GM12878 (cell line): ENCODE measurements at regions not wholly inside any gene's neighbourhood (a gene's known extent, or its start where the extent isn't known, plus 50 kb on each side); places are given as distances from the start of the nearest gene placed in this dataset.

Source experiments
- ATAC-seq: fragments of 200-7000 bp; cut with Tn5 transposase; 3 replicates; pipeline ENCODE4 v1.9.1; 2020; ENCODE audit warnings: mild to moderate bottlenecking, moderate library complexity
- BruUV-seq: library from RNA; stranded (reverse); fragments of 400-500 nt; replicated peaks from 2 replicates; lab custom pipeline; 2021; lab: Mats Ljungman, UMichigan
- CTCF ChIA-PET: fragments of 300-600 bp; sonication (Branson Sonifier 250); formaldehyde crosslinking; extraction: SDS; loops from one replicate; lab custom pipeline; 2021; ENCODE audit warnings: inconsistent platforms; lab: Yijun Ruan, JAX
- POLR2A ChIA-PET: fragments of 350-600 bp; formaldehyde crosslinking; extraction: SDS; loops from one replicate; lab custom pipeline; 2021; ENCODE audit warnings: inconsistent platforms; lab: Charles Lee
- RAD21 ChIA-PET: fragments of 300-600 bp; sonication (Branson Sonifier 250); formaldehyde crosslinking; loops from one replicate; lab custom pipeline; 2023; ENCODE audit warnings: antibody characterized with exemption; ENCODE audit not compliant: unreplicated experiment; lab: Charles Lee
- SMC1A ChIA-PET: fragments of 300-600 bp; sonication (Branson Sonifier 250); formaldehyde crosslinking; loops from one replicate; lab custom pipeline; 2023; ENCODE audit not compliant: unreplicated experiment, uncharacterized antibody; lab: Charles Lee
- DNase-seq: peaks from one replicate; pipeline ENCODE4 v3.0.0-alpha.2; 2011; ENCODE audit warnings: low read depth, low spot score
- FAIRE-seq: peaks from 3 replicates; lab custom pipeline; 2011; peaks lifted over from hg19 to GRCh38; lab: Jason Lieb, UNC
- H2AFZ ChIP-seq: 2 replicates; pipeline ENCODE4 v1.6.0; 2011; ENCODE audit warnings: low read depth, low read length, control low read depth; ENCODE audit not compliant: control insufficient read depth
- H3K27ac ChIP-seq: 2 replicates; pipeline ENCODE4 v1.5.1; 2011; ENCODE audit warnings: control low read depth; ENCODE audit not compliant: control insufficient read depth, insufficient read depth
- H3K27me3 ChIP-seq, 2 experiments: replicated peaks in 1 of 2; 2 replicates each; pipeline versions ENCODE4 v1.6.0 to v1.6.1; 2011; ENCODE audit warnings: low read length in 1 of 2; ENCODE audit not compliant: control insufficient read depth in 2 of 2, insufficient read depth in 2 of 2
- H3K36me3 ChIP-seq, 2 experiments: 2 replicates each; pipeline ENCODE4 v1.5.1; 2011; ENCODE audit warnings: low read length in 1 of 2; ENCODE audit not compliant: control insufficient read depth in 2 of 2, insufficient read depth in 2 of 2
- H3K4me1 ChIP-seq: 2 replicates; pipeline ENCODE4 v1.6.1; 2011; ENCODE audit warnings: mild to moderate bottlenecking, low read length, moderate library complexity, mixed read lengths; ENCODE audit not compliant: control insufficient read depth, insufficient read depth
- H3K4me2 ChIP-seq: 2 replicates; pipeline ENCODE4 v1.6.0; 2011; ENCODE audit warnings: control low read depth; ENCODE audit not compliant: control insufficient read depth, insufficient read depth
- H3K4me3 ChIP-seq: fragments of 200-600 bp; sonication (generic); 2 replicates; pipeline ENCODE4 v1.5.1; 2016
- H3K79me2 ChIP-seq: 2 replicates; pipeline ENCODE4 v1.6.0; 2011; ENCODE audit warnings: low read length; ENCODE audit not compliant: control insufficient read depth, insufficient read depth
- H3K9ac ChIP-seq: 2 replicates; pipeline ENCODE4 v1.8.0; 2011; ENCODE audit warnings: low read length, control low read depth, mixed read lengths; ENCODE audit not compliant: control insufficient read depth, insufficient read depth
- H3K9me3 ChIP-seq: replicated peaks from 3 replicates; pipeline ENCODE4 v1.5.1; 2011; ENCODE audit warnings: mild to moderate bottlenecking, low read length; ENCODE audit not compliant: control insufficient read depth, insufficient read depth
- H4K20me1 ChIP-seq: 2 replicates; pipeline ENCODE4 v1.6.0; 2011; ENCODE audit not compliant: control insufficient read depth, insufficient read depth
- EGR1 ChIP-seq, 2 experiments: IDR thresholded peaks; 1 replicate in 1 of 2; 2 replicates in 1 of 2; pipeline ENCODE4 v1.6.1; 2011 to 2012; ENCODE audit warnings: low read depth in 2 of 2, low read length in 2 of 2, borderline replicate concordance in 1 of 2, mild to moderate bottlenecking in 1 of 2, moderate library complexity in 1 of 2
- ETV6 ChIP-seq, 2 experiments: fragments of 450-650 bp in 1 of 2; IDR thresholded peaks in 1 of 2; conservative IDR thresholded peaks in 1 of 2; 2 replicates each; pipeline ENCODE4 v1.6.1; 2014; ENCODE audit warnings: antibody characterized with exemption in 1 of 2, borderline replicate concordance in 1 of 2, low read depth in 1 of 2, mild to moderate bottlenecking in 1 of 2, moderate library complexity in 1 of 2
- FOS ChIP-seq: IDR thresholded peaks from 3 replicates; pipeline ENCODE4 v1.6.1; 2011; ENCODE audit warnings: borderline replicate concordance; ENCODE audit not compliant: insufficient read length; ENCODE audit errors: extremely low read depth
- IKZF1 ChIP-seq: fragments of 450-650 bp; conservative IDR thresholded peaks from 2 replicates; pipeline ENCODE4 v1.6.1; 2017; ENCODE audit warnings: antibody characterized with exemption, mild to moderate bottlenecking
- KDM1A ChIP-seq: fragments of 200-600 bp; sonication (generic); IDR thresholded peaks from 2 replicates; pipeline ENCODE4 v1.6.1; 2016; ENCODE audit warnings: borderline replicate concordance
- LARP7 ChIP-seq: fragments of 450-650 bp; IDR thresholded peaks from 2 replicates; pipeline ENCODE4 v1.6.1; 2017; ENCODE audit warnings: mild to moderate bottlenecking
- POLR2AphosphoS5 ChIP-seq: IDR thresholded peaks from 2 replicates; pipeline ENCODE4 v1.6.1; 2011; ENCODE audit warnings: mild to moderate bottlenecking, low read length, inconsistent platforms
- REST ChIP-seq: IDR thresholded peaks from 2 replicates; pipeline ENCODE4 v1.6.1; 2012; ENCODE audit warnings: mild to moderate bottlenecking, low read depth, low read length
- RUNX3 ChIP-seq: IDR thresholded peaks from 2 replicates; pipeline ENCODE4 v1.6.1; 2012; ENCODE audit warnings: low read length, inconsistent platforms
- SIX5 ChIP-seq: IDR thresholded peaks from 2 replicates; pipeline ENCODE4 v1.6.1; 2011; ENCODE audit warnings: mild to moderate bottlenecking, low read depth, low read length, moderate library complexity; ENCODE audit not compliant: severe bottlenecking
- SKIL ChIP-seq: fragments of 450-650 bp; IDR thresholded peaks from 2 replicates; pipeline ENCODE4 v1.6.1; 2017; ENCODE audit warnings: mild to moderate bottlenecking, low read depth, inconsistent platforms; ENCODE audit not compliant: poor library complexity, severe bottlenecking
- SMAD5 ChIP-seq: IDR thresholded peaks from 2 replicates; pipeline ENCODE4 v1.6.1; 2016; ENCODE audit warnings: antibody characterized with exemption, low read depth
- TBL1XR1 ChIP-seq: IDR thresholded peaks from 2 replicates; pipeline ENCODE4 v1.6.1; 2012; ENCODE audit warnings: low read depth, low read length, improper control_type of control experiment
- TCF3 ChIP-seq: IDR thresholded peaks from 2 replicates; pipeline ENCODE4 v1.6.1; 2012; ENCODE audit warnings: low read depth, mild to moderate bottlenecking, low read length, borderline replicate concordance; ENCODE audit not compliant: insufficient read depth
- ZBTB4 ChIP-seq: fragments of 450-650 bp; formaldehyde crosslinking; IDR thresholded peaks from 2 replicates; pipeline ENCODE4 v1.4.0; 2022; ENCODE audit warnings: mild to moderate bottlenecking, moderate library complexity
- WGBS: methylation state at CpG from one replicate; pipeline ENCODE4 v1.1.6; 2016; ENCODE audit warnings: low lambda C conversion rate; ENCODE audit not compliant: insufficient replicate concordance, insufficient coverage; ENCODE audit errors: missing lambda C conversion rate; 5-methylcytosine and 5-hydroxymethylcytosine counted together
- in situ Hi-C: fragments of 300-500 bp; cut with MboI; formaldehyde crosslinking; loops from 9 replicates; pipeline ENCODE4 v1.14.3; 2018; ENCODE audit warnings: mixed read lengths
- intact Hi-C: fragments of 100-400 bp; cut with micrococcal nuclease; formaldehyde crosslinking; loops from one replicate; pipeline ENCODE4 v1.14.2; 2022; ENCODE audit not compliant: unreplicated experiment

- intact Hi-C loops = loop anchor here (10.0 kb wide), 1 partner anchor 60 kb away; no protein-coding TSS in a partner anchor
- Histone ChIP-seq H4K20me1 (no peaks in the 10 kb centered on the region), H3K79me2 (no peaks in the 10 kb centered on the region), H3K27me3 (no peaks in the 10 kb centered on the region), H3K4me2 (no peak overlapping the region), H2AFZ (no peak overlapping the region), H3K27ac (no peak overlapping the region), H3K4me1 (peaks cover 10% of the 10 kb centered on the region), H3K9ac (no peak overlapping the region), H3K36me3 (no peaks in the 10 kb centered on the region), H3K9me3 (no peaks in the 10 kb centered on the region), H3K4me3 (no peak overlapping the region)
- ChIA-PET RAD21 (no interaction called here), SMC1A (interaction anchor here (0.8 kb wide), 1 partner anchor 582 kb away, joined by 4 read pairs; no protein-coding TSS in a partner anchor), CTCF (no interaction called here), POLR2A (no interaction called here)
- in situ Hi-C loops = no loop called here
- BruUV-seq = no TSS peak
- FAIRE-seq = no peak
- 50% methylated on average over 1 of the region's 1 CpG for WGBS
- no peak for DNase-seq
- ATAC-seq = peak; percentile 42
- TF ChIP-seq POLR2AphosphoS5 = no peak
- TF ChIP-seq EGR1 (IDR thresholded peaks at IDR 0.05; ENCODE audit: borderline replicate concordance in 1 of 2, low read depth in 2 of 2, low read length in 2 of 2) = no peak
- no peak for TF ChIP-seq RUNX3
- no peak for TF ChIP-seq FOS
- TF ChIP-seq LARP7 = no peak
- no peak for TF ChIP-seq ETV6 (conservative IDR thresholded peaks at IDR 0.05 in 1 of 2, IDR thresholded peaks at IDR 0.05 in 1 of 2; ENCODE audit: borderline replicate concordance in 1 of 2, low read depth in 1 of 2)
- TF ChIP-seq IKZF1 = no peak
- no peak for TF ChIP-seq ZBTB4 (CRISPR knock-in tag)
- TF ChIP-seq REST = no peak
- TF ChIP-seq SIX5 = no peak
- TF ChIP-seq TBL1XR1 = no peak
- TF ChIP-seq SKIL = no peak
- TF ChIP-seq KDM1A = no peak
- TF ChIP-seq SMAD5 = no peak
- TF ChIP-seq TCF3 = no peak
Observed at GRCh38 chr15:39174332-39174731, 406.5 kb upstream of the THBS1 start.
